Left ventricle myocardium superior (tissue), 1 donor: ENCODE measurements at regions not wholly inside any gene's neighbourhood (a gene's known extent, or its start where the extent isn't known, plus 50 kb on each side); places are given as distances from the start of the nearest gene placed in this dataset.
"Not testable (repeated sequence)": the region's sequence is repeated elsewhere in the genome, so short reads cannot be mapped to it uniquely, and the experiment has no call there.

ENCODE experiments used
- ATAC-seq: fragments of 200-7000 bp; cut with Tn5 transposase; one replicate; pipeline ENCODE4 v1.9.1; 2020; ENCODE audit warnings: mild to moderate bottlenecking, moderate library complexity
- DNase-seq: peaks from one replicate; pipeline ENCODE4 v3.0.0-alpha.2; 2020
- intact Hi-C: fragments of 100-400 bp; cut with micrococcal nuclease; formaldehyde crosslinking; loops from one replicate; pipeline ENCODE4 v1.11.0; 2022
- donor health status: DM: no; HTN: yes; CAD: no; lungs with severe emphysema.

DNA sequence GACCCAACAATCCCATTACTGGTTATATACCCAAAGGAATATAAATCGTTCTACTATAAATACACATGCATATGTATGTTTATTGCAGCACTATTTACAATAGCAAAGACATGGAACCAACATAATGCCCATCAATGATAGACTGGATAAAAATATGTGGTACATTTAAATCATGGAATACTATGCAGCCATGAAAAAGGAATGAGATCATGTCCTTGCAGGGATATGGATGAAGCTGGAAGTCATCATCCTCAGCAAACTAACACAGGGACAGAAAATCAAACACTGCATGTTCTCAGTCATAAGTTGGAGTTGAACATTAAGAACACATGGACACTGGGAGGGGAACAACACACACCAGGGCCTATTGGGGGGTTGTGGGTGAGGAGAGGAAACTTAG lies 741.8 kb downstream of the CDH18 start:
- intact Hi-C loops, ATAC-seq, DNase-seq: not testable (repeated sequence)

DNA sequence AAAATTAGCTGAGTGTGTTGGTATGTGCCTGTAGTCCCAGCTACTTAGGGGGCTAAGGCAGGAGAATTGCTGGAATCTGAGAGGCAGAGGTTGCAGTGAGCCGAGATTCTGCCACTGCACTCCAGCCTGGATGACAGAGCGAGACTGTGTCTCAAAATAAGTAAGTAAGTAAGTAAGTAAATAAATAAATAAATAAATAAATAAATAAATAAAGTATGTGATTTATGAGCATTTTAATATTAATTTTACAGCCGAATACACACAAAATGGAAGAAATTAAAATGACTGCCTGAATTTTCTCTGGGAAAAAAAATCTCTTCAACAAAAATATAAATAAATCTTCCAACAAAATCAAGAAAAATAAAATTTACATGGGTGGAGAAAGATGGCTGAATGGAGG lies 740.7 kb downstream of the CDH18 start:
- no peak for ATAC-seq
- intact Hi-C loops = no loop called here
- no peak for DNase-seq

DNA sequence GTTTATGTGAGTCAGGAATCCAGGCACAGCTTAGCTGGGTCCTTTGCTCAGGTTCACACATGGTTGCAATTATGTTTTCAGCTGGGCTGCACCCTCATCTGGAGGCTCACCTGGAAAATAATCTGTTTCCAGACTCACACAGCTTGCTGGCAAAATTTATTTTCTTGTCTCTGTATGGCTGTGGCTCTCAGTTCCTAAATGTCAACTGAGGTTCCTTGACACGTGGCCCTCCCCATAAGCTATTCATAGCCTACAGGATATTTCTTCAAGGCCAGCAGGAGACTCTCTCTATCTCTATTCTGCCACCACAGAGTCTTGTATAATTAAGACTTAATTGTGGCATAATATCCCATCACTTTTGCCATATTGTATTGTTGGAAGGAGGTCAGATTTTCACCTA lies 732.0 kb downstream of the CDH18 start:
- intact Hi-C loops = no loop called here
- ATAC-seq = no peak
- DNase-seq = no peak

DNA sequence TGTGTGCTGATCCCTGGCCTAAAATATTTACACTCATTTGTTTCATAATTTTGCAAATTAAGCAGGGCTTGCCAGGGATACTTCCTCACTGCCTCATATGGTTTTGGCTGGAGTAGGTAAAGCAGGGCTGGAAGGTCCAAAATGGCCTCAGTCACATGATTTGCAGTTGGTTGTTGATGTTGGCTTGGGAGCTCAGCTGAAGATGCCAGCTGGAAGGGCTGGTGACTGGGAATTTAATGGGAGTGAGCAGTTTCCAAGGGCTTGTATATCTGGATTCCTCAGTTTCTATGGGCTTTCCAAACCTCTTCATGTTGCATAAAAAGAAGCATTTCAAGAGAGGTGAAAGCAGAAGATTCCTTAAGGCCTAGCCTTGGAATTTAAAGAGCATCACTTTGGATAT lies 729.3 kb downstream of the CDH18 start:
- no peak for DNase-seq
- no peak for ATAC-seq
- intact Hi-C loops = no loop called here

DNA sequence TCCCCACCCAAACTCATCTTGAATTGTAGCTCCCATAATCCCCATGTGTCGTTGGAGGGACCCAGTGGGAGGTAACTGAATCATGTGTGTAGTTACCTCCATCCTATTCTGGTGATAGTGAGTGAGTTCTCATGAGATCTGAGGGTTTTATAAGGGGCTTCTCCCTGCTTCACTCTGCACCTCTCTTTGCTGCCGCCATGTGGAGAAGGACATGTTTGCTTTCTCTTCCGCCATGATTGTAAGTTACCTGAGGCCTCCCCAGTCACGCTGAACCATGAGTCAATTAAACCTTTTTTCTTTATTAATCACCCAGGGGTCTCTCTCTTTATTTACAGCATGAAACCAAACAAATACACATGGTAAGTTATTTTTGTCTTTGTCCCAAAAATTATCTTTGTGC lies 726.1 kb downstream of the CDH18 start:
- no peak for ATAC-seq
- DNase-seq = no peak
- intact Hi-C loops = no loop called here

DNA sequence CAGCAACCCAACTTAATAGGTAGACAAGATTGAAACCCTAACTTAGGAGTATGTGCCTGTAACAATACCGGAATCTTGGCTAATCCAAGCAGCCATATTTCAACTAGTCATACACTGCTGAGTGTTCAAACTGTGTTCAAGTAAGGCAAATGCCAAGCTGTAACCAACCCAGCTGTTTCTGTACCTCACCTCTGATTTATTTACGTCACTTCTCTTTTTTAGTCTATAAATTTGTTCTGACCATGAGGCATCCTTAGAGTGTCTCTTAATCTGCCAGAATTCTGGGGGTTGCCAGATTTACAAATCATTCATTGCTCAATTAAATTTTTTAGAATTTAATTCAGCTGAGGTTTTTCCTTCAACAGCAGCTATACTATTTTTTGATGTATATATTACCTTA lies 723.2 kb downstream of the CDH18 start:
- intact Hi-C loops = no loop called here
- ATAC-seq (no peak), DNase-seq (no peak)

DNA sequence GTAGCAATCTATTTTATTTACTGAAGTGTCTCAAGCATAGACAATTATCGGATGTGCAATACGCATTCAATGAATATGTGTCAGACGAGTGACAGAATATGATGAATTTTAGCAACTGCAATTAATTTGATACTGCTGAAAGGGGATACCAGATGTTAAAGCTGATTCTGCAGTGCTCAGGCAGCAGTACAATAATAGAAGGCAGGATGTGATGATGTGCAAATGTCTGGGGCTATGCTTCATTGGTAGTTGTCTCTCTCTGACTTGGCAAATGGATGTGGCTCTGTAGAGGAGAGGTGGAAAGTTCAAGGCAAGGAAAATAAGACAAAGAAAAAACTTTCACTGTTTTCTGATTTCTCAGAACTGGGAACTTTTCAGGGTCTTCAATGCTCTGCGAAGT lies 721.2 kb downstream of the CDH18 start:
- intact Hi-C loops = no loop called here
- DNase-seq (no peak), ATAC-seq (no peak)

DNA sequence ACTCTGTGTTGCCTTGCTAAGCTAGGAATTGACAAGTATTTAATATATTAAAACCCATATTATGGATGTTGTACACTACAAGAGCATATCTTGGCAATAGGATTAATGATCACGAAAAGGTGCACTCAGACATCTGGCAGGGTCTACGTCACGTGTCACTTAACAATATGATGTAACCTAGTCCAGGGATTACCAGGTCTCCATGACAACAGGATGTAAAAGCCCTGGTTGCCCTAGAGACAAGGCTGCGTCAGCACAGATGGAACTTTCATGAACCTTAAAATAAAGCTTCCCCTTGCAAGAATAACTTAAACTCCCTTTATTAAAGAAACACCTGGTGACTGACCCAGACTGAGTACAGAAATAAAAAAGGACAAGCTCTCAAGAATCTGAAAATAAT lies 717.8 kb downstream of the CDH18 start:
- ATAC-seq (no peak), DNase-seq (no peak)
- intact Hi-C loops = no loop called here

DNA sequence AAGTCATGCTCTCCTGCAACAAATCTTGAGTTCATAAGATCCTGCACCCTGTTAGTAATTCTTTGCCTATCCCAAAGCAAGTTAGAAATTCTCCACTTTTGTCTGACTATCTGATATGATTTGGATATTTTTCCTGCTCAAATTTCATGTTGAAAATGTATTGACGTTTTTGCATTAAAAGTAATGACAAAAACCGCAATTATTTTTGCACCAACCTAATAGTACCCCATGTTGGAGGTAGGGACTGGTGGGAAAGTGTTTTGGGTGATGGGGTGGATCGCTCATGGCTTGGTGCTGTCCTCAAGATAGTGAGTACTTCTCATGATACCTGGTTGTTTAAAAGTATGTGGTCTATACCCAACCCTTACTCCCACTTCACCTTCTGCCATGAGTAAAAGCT lies 713.4 kb downstream of the CDH18 start:
- intact Hi-C loops = no loop called here
- no peak for DNase-seq
- no peak for ATAC-seq

DNA sequence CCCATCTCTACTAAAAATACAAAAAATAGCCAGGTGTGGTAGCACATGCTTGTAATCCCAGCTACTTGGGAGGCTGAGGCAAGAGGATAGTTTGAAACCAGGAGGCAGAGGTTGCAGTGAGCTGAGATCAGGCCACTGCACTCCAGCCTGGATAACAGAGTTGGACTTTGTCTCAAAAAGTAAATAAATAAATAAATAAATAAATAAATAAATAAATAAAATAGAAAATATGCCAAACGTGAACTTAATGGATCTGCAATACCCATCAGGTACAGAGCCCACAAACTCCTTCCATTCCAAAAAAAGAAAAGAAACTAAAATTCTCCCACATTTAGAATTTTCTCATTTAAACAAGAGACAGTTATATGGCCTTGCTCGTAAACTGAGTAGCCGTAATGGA lies 702.7 kb downstream of the CDH18 start:
- DNase-seq (no peak), ATAC-seq (no peak)
- intact Hi-C loops = no loop called here

DNA sequence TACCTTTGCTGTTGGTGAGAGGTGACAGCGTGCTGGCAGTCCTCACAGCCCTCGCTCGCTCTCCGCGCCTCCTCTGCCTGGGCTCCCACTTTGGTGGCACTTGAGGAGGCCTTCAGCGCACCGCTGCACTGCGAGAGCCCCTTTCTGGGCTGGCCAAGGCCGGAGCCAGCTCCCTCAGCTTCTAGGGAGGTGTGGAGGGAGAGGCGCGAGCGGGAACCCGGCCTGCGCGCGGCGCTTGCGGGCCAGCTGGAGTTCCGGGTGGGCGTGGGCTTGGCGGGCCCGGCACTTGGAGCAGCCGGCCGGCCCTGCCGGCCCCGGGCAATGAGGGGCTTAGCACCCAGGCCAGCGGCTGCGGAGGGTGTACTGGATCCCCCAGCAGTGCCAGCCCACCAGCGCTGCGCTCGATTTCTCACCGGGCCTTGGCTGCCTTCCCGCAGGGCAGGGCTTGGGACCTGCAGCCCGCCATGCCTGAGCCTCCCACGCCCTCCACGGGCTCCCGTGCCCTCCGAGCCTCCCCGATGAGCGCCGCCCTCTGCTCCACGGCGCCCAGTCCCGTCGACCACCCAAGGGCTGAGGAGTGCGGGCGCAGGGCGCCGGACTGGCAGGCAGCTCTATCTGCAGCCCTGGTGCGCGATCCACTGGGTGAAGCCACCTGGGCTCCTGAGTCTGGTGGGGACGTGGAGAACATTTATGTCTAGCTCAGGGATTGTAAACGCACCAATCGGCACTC lies 700.3 kb downstream of the CDH18 start:
- ATAC-seq, DNase-seq, intact Hi-C loops: not testable (repeated sequence)

DNA sequence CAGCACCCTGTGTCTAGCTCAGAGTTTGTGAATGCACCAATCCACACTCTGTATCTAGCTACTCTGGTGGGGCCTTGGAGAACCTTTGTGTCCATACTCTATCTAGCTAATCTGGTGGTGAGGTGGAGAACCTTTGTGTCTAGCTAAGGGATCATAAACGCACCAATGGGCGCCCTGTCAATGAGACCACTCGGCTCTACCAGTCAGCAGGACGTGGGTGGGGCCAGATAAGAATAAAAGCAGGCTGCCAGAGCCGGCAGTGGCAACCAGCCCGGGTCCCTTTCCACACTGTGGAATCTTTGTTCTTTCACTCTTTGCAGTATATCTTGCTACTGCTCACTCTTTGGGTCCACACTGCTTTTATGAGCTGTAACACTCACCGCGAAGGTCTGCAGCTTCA lies 699.7 kb downstream of the CDH18 start:
- intact Hi-C loops, ATAC-seq, DNase-seq: not testable (repeated sequence)

DNA sequence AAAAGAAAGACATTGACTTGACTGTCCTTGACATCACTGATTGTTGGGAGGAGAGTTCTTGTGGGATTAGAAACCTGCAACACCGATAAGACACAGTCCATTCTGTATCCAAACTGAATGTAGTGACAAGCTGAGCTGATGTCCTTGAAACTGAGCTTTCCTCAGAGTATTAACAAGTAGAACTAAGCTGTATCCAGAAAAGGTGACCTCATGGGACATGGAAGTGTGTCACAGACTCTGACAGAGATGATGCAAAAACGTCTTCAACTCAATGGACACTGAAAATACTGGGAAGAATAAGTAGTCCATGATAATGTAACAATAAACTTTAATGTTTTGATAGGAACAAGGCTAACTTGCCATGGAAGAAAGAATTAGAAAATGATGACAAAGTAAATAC lies 690.1 kb downstream of the CDH18 start:
- no peak for DNase-seq
- intact Hi-C loops = no loop called here
- no peak for ATAC-seq

DNA sequence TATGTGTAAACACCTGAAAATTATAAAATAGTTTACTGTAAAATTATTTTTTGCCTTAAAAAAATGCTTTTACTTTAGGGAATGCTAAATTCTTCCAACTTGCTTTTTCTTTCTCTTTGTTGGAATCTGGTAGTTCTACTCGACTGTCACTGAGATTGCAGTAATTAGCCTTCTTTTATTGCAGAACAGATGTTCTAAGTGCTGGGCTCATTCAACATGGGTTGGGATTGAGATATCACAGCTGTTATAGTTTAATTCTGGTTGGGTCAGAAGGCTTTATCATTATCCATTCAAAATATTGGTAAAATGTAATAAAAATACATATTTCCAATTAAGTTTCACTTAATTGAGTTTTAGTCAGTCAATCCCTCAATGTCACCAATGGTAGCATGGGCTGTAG lies 686.7 kb downstream of the CDH18 start:
- DNase-seq = no peak
- ATAC-seq = no peak
- intact Hi-C loops = no loop called here

DNA sequence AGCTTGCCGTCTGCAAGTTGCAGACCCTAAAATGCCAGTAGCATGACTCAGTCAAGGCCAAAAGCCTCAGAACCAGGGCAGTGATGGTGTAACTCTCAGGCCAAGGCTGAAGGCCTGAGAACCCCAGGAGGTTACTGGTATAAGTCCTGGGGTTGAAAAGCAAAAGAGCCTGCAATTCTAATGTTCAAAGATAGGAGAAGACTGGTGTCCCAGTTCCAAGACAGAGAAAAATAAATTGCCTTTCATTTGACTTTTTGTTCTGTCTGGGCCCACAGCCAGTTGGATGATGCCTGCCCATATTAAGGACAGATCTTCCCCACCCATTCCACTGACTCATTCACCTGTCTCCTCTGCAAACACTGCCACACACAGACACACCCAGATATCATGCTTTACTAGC lies 673.2 kb downstream of the CDH18 start:
- ATAC-seq = no peak
- intact Hi-C loops = no loop called here
- DNase-seq = no peak

DNA sequence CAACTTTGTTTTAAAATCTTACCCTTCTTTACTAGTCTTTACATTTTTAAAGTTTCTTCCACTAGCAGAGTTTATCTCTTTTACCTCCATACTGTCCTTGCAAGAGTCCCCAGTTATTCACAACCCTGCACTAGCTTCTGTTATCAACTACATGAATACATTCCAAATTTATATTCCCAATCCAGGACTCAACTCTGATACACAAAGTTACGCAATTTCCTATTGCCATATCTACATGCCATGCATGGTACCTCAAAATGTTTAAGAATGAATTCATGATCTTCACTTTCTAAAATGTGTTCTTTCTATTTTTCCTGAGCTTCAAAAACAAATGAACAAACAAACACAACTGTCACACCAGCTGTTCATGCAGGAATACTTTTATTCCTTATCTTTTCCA lies 668.7 kb downstream of the CDH18 start:
- ATAC-seq (no peak), DNase-seq (no peak)
- intact Hi-C loops = no loop called here

DNA sequence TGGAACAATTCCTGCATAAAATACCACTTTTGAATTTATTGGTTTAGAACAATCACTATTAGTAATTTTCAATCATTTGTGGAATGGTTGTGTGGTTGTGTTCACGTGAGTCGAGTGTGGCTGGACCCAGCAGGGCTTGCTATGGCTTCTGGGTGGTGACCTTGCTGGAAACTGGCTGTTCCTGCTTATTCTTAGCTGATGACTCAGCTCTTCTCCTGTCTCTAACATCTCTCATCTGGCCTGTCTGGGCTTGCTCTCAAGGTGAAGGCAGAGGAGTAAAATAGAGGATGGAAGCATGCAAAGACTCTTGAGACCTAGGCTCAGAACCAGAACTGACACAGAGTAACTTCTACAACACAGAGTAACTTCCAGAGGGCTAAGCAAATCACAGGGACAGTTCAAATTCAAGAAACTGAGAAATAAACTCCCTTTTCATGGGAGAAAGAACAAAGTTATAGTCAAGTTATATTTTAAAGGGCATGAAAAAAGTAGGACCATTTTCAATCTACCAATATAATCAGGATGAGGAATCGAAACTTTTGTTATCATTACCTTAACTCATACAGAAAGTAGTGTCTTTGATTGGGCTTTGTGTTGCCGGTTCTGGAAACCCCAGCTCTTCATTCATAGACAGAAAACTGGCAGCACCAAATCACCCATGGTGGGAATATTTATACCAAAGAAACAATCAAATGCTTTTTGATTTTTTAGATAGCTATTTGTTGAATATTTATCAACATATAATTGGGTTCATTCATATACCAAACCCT lies 665.1 kb downstream of the CDH18 start:
- no peak for ATAC-seq
- intact Hi-C loops = no loop called here
- DNase-seq = no peak

DNA sequence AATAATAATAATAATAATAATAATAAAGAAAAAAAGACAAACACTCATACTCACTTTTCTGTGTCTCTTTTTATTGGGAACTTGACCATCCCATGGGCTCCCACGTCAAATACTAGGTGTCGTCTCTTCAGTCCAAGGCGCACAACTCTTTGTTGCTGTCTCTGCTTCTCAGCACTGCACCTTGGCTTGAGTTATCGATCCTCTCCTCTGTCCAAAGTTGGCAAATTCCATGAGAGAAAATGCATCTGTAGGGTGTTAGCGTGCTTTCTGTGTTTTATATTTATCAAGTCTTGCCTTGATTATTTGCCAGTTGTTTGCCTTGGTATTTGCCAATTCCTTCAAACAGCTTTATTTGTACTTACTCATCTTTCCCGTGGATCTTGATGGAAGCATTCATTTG lies 653.7 kb downstream of the CDH18 start:
- DNase-seq (no peak), ATAC-seq (no peak)
- intact Hi-C loops = no loop called here

DNA sequence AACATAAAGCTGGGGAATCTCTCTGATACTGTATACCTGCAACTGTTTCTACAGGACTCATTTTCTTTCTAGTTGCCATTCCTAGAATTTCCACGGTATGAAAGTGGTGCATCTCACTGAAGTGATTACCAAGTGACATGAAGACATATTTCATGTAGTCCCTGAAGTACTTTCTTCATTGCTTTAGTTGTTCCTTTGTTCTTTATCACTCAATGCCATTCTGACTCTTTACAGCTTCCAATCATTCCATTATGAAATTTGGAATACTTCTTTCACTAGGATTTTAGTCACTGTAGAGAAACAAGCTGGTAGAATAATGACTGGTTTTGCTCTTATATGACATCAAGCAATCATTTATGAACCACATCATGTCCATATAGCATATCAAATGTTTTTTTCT lies 645.1 kb downstream of the CDH18 start:
- no peak for ATAC-seq
- intact Hi-C loops = no loop called here
- no peak for DNase-seq

DNA sequence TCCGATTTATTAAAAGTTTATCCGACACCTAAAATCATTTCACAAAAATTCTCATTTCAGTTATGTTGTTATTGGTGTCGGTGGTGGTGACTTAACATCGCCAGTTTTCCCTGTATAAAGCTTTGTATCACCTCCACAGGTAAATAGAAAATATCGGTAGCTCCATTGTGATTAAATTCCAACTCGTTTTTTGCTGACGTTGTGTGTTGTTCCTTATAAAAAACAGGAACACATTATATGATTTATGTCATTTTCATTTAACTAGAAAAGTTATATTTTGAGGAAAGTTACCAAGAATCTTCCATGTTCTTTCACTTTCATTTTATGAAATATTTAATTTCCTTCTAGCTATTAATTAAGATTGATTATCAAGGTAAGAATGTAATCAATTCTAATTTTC lies 635.9 kb downstream of the CDH18 start:
- ATAC-seq = no peak
- no peak for DNase-seq
- intact Hi-C loops = no loop called here

DNA sequence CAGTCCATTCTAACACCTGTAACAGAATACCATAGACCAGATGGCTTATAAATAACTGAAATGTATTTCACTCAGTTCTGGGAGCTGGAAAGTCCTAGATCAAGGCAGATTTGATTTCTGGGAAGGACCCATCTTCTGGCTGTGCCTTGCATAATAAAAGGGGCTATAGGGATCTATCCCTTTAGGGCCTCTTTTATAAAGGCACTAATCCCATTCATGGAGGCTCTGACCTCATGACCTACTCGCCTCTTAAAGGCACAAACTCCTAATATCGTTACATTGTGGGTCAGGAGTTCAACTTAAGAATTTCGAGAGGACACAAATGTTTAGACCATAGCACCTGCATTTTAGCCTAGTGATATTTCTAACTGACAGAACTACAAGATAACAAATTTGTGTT lies 619.0 kb downstream of the CDH18 start:
- intact Hi-C loops = no loop called here
- ATAC-seq (no peak), DNase-seq (no peak)
